NCI-H2171 treated with DMSO at 0.1 percent for 48 hours (cell line): ENCODE measurements at regions not wholly inside any gene's neighbourhood (a gene's known extent, or its start where the extent isn't known, plus 50 kb on each side); places are given as distances from the start of the nearest gene placed in this dataset.
"Not testable (repeated sequence)": the region's sequence is repeated elsewhere in the genome, so short reads cannot be mapped to it uniquely, and the experiment has no call there.

Experiments used
- DNase-seq: peaks from one replicate; lab custom pipeline; 2025; lab: John Stamatoyannopoulos, UW

GRCh38 chr7:26424319-26424718 is 132.7 kb downstream of the SNX10 start:
- not testable (repeated sequence) for DNase-seq

GRCh38 chr7:26425655-26426054 is 134.0 kb downstream of the SNX10 start:
- DNase-seq = no peak

DNA sequence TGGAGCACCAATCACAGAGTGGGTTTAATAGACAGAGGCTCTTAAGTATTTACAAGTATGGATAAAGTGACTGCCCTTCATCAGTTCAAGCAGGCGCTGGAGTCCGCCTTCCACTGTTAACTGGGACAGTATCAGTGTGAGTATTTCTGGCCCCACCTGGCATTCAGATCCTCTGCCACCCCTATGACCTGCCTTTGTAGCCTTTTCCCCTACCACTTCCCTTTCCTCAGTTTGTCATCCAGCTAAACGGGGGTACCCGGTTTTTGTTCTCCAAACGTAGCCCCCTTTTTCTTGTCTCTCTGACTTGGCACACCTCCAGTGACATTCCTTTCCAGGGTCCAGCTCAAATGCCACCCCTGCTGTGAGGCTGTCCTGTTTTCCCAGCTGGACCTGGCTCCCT is 134.4 kb downstream of the SNX10 start:
- no peak for DNase-seq

DNA sequence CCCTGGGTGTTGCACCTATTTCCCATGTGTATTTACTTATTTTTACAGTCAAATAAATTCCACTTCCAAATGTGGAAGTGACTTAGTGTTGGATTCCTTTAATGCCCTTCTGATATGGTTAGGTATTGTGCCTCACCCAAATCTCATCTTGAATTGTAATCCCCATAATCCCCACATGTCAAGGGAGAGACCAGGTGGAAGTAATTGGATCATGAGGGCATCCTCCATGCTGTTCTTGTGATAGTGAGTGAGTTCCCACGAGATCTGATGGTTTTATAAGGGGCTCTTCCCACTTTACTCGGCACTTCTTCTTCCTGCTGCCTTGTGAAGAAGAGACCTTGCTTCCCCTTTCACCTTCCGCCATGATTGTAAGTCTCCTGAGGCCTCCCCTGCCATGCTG is 136.9 kb downstream of the SNX10 start:
- no peak for DNase-seq

GRCh38 chr7:26429168-26429567 is 137.5 kb downstream of the SNX10 start:
- no peak for DNase-seq

DNA sequence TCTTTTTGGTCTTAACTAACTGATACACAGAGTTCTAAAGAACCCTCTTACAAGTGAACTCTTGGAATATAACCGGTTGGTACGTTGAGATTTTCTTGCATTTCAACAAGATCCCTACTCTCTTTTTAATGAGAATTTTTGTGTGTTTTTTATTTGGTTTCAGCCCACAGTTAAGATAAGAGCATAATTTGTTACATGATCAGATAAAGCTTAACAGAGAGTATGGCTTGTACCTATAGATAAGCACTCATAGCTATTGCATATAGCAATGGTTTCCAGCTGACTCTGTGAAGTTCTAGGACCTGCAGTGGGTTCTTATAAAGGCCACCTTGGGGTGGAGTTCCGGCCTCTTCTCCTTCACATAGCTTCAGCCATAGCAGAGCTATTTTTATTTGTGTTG is 143.3 kb downstream of the SNX10 start:
- no peak for DNase-seq

- DNase-seq = no peak
Measured at GRCh38 chr7:26437003-26437532, 145.4 kb downstream of the SNX10 start.

DNA sequence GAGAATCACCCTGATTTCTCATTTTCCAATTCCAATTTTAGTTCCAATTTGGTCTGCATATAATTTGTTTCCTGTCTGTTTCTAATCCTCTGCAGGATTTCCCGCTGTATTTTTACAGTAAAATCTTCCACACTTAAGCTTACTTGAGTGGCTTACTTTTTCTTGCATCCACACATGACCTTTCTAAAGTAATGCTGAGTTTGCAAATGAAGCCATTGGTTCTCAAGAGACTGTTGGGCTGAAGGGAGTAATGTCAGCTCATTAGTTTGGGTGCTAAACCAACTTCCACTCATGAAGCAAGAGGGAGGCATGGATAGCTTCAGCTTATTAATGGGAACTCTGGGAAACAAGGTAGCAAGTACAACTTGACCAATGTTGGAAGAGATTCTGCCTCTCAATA is 146.4 kb downstream of the SNX10 start:
- no peak for DNase-seq

DNA sequence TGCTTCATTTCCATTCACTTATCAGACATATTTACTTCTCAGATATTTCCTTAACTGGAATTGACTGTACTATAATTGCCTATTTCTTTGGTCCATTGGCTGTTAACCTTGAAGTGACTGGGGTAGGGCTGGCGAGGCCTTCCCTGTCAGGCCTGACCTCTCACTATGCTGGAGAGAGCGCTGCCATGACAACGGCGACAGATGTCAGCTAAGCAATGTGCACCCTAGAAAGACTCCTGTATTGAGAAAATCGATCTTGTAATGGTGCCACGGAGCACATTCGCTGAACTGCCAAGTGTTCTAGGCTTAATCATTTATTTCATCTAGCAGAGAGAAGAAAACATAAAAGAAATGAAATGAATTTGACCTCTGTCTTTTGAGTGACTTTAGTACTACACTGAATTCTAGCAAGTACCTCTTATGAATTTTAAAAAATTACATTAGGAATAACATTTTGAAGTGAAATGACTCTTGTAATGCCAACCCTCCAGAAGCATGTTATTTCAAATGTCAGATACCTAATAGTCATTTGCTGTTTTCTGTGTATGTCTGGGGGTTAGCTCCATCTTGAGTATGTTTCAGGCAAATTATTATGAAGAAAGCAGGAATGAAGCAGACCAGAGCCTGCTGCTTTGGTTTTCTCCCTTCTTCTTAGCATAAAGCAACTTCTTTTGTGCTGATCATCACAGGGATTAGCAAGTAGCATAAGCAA is 148.0 kb downstream of the SNX10 start:
- peak; percentile 59 for DNase-seq

DNA sequence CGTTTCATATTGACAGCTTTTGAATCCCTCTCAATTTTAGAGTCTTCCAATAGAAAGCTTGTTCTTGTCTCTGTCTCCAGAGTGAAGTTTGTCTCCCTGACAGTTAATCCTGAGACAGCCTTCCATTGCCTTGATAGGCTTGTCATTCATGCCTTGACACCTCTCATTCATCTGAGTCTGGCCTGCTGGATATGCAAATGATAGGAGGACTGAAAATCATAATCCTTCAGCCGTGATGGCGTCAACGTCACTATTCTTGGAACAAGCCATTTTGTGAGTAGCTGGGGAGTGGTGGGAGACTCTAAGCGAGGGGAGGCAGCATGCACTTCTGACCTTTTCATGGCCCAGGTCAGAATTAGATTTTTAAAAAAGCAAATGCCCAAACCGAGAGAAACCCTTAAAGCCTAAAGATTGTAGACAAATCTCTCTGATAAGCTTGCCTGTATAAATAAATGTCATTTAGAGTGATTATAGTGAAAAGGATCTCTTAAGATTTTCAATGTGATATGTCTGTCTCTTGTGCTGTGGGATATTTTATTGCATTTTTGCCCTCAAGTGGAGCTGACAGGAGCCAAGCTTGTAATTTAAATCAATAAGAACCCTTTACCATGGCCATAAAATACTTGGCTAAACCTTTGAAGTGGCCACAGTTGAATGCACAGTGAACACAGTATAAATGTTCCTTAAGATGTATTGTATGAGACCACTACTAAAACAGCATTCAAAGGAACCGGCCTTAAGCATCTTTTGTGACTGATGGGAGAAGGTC is 148.8 kb downstream of the SNX10 start:
- DNase-seq = no peak

GRCh38 chr7:26441002-26441521 is 149.4 kb downstream of the SNX10 start:
- peak; percentile 9 for DNase-seq

GRCh38 chr7:26441611-26442277 is 150.1 kb downstream of the SNX10 start:
- no peak for DNase-seq

DNA sequence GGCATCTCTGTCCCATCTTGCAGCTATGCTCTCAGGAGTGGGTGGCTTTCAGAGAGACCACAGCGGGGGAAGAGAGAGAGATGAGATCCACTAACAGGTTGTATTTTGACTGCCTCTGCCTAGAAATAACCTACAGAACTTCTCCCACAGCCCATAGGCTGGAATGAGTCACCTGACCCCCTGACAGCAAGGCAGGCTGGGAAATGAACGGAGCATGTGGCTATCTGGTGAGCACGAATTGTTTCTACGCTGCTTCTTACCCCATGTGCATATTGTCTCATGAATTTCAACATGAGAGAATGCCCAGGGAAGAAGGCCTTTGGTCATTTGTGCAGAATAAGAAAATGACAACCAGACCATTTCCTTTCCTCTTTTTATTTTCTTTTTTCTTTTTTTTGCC is 151.3 kb downstream of the SNX10 start:
- DNase-seq = no peak

GRCh38 chr7:26443751-26444150 is 152.1 kb downstream of the SNX10 start:
- DNase-seq = no peak

DNA sequence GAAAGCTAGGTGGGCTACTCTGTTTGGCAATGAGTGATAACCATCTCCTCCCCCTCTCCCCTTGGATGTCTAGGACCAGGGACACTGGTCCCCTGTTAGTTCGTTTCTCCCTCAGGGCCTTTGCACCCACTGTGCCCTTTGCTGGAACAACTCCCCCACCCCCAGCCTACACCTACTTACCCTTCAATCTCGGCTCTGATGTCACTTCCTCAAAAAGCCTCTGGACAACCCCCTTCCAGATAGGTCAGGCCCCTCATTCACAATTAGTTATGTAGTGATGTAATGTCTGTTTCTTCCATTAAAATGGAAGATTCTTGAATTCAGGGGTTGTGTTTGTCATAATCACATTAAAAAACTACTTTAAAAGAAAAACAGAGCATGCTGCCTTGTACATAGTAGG is 152.9 kb downstream of the SNX10 start:
- DNase-seq = no peak

DNA sequence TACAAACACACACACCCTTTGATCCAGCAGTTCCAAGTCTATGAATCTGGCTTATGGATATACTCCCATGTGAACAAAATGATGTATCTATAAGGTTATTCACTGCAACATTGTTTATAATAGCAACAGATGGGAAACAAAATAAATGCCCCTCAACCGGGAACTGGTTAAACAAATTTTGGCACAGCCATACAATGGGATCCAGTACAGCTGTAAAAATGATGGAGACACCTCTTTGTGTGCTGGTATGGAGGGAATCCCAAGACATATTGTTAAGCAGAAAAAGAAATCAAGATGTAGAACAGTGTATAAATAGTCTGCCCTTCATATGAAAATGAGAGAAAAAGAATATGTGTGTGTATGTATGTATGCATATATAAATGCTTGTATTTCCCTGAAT is 155.5 kb downstream of the SNX10 start:
- no peak for DNase-seq

- no peak for DNase-seq
Measured at GRCh38 chr7:26449175-26450165, 157.8 kb downstream of the SNX10 start.

DNA sequence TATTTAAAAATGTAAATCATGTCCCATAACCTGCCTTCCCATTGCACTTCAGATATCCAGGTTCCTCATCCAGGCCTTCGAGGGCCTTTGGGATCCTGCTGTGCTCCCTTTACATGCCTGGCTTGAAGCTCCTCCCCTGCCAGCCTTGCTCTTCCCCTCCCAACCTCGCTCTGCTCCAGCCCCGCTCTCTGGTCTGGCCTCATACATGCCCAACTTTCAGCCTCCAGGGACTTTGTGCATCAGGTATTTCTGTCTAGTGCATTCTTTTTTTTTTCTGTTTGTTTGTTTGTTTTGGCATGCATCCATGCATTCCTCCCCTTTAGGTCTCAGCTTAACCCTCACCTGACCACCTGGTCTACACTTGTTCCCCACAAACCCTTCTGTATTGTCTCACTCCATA is 160.3 kb downstream of the SNX10 start:
- DNase-seq = peak; percentile 61

DNA sequence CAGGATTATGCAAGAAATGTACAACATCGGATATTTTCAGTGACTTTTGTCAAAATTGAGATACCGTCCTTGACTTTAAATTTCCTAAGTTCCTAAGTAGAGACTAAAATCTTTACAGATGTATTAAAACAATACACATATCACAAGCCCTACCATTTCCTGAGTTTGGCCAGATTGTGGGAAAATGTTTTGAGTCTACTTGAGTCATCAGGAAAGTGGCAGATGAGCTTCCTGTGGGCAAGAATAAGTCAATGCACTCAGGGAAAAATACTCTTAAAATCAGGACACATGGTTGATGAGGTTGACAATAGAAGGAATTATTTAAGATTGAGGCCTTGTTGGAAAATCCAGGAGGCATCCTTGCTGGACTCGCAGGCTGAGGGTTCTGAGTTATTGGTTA is 162.5 kb downstream of the SNX10 start:
- no peak for DNase-seq

DNA sequence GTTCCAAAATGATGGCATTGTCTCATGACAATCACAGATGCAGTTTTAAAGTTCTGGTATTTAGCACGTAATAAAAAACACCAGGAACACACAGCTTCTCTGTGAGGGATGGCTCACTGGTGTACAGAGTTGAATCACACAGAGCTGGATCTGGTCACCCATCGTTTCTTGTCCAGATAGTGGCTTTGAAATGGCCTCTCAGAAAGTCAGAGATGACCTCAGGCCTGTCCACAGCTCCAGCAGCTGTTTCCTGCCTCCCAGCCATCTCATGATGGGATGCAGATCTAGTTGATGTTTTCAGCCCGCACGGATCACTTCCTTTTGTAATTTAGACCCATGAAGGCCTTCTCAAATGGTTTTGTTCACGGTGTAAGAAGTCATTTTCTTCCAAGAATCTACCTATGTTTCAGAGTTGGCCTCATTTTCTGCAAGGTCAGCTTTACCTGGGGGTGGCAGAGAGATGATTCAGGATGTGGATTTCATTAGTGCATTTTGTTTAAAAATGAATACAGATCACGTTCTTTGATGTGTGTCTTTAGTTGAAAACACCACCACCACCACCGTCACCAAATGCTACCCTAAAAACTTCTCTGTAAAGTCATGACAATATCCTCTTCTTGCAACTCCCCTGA is 166.2 kb downstream of the SNX10 start:
- no peak for DNase-seq
